Islet of Langerhans (tissue), 1 donor: ENCODE measurements at regions not wholly inside any gene's neighbourhood (a gene's known extent, or its start where the extent isn't known, plus 50 kb on each side); places are given as distances from the start of the nearest gene placed in this dataset.
A peak's percentile ranks its signal among the peaks of the same experiment; 100 is the strongest.

ENCODE experiments used
- FAIRE-seq: peaks from one replicate; lab custom pipeline; 2011; peaks lifted over from hg19 to GRCh38; lab: Jason Lieb, UNC

- FAIRE-seq: no peak
Observed at GRCh38 chr12:30874455-30875321, 51.9 kb upstream of the TSPAN11 start.

DNA sequence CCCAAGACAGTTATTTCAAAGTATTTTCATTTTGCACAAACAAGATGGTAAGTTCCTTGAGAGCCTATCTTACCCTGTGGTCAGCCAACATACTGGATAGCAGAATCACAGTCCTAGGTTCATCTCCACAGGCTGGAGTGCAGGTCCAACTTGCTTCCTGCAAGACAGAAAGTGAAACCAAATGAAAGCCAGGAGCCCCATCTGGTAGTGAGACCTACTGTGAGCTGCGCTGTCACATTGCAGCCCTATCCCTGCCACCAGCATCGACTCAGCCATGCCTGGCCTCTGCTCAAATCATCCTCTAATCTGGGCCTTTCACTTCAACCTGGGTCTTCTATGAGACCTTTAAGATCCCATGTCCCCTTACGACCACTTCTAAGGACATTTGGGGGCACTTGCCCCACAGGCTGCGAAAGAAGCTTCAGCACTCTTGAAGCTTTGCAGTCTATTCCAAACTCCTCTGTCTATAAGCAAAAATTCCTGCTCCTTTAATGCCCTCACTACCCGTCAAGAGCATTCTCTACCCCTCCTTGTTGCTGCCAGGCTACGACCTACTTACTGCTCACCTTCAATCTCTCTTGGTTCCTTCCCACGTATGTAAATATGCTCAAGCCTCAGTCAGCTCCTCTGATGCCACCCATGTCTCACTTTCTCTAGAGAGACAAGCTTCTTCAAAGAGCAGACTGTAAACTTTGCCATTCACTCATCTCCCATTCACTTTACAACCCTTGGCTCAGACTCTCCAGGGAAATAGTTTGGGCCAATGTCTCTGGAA is 55.9 kb upstream of the TSPAN11 start:
- no peak for FAIRE-seq

- no peak for FAIRE-seq
Observed at GRCh38 chr12:30867415-30867814, 59.1 kb upstream of the TSPAN11 start.

- no peak for FAIRE-seq
Observed at GRCh38 chr12:30866256-30866655, 60.3 kb upstream of the TSPAN11 start.

DNA sequence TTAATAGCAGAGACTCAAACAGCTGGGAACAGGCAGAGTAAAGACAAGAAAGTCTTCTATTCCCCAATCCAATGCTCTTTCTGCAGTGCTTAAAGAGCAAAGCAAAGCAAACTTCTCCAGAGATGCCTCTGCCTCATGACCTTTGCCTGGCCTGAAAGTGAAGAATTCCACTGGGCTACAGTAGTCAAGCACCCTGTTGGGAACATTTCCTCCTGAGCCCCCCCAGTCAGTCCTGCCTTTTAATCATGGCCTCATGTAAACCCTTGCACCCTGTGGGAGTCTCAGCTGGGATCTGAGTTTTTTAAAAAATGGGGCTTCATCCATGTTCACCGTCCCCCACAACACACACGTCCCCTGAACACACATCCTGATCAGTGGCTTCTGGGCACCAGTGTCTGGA is 62.7 kb upstream of the TSPAN11 start:
- FAIRE-seq: no peak

GRCh38 chr12:30862486-30862885 is 64.1 kb upstream of the TSPAN11 start:
- no peak for FAIRE-seq

- no peak for FAIRE-seq
Observed at GRCh38 chr12:30859226-30859625, 67.3 kb upstream of the TSPAN11 start.

DNA sequence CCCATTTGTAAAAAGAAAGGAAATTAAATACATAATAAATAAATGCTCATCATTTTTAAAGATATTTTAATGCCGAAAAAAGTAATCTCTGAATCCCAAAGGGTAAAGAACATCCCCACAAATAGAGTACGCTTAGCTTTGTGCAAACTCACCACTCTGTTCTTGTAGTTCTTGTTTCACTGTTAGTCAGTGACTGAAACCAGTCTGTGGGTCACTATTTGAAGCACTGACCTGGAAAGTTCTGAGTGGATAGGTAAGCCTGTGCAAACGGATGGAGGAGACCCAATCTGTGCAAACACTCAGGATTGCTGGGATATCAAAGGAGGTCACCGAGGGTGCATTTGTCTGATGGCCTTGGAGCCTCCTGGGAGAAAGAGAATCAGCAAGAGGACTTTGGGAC is 68.1 kb upstream of the TSPAN11 start:
- FAIRE-seq: no peak

DNA sequence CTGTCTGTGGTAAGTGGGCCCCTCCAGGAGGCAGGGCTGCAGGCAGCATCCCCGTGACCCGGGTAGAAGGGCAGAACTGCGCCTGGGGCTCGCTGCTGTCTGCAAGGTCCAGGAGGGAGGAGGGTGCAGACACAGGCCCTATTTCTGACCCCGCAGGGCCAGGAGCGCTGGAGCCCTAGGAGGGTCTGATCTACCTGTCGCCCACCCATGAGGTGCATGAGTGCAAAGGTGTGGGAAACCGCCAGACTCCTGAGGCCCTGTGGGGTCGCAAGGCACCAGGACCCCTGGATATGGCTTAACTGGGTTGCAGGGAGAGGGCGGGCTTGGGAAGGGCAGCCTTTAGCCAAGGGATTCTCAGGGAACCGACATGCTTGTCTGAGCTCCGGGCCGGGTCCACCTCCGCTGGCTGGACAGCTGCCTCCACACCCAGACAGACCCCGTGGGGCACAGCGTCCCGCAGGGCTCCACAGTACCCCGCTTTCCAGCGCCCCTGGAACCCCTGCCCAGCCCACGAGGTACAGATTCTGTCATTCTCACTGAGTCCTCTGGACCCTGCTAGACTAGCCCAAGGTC is 72.9 kb upstream of the TSPAN11 start:
- FAIRE-seq: no peak

DNA sequence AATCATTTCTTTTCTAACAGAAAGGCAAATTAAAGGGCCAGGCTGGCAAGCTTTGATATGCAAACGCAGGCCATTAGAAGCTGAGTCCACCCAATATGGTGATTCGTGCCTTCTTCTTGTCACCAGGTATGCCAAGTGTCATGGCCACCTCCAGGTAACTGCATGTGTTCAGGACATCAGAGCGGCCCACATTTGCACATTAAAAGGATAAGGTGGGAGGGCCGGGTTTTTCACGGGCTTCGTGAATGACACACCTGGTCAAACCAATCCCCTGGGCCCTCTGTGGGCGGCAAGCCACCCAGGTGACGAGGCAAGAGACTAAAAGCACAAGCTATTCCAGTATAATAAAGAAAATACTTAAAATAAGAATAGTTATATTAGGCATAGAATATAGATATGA is 75.9 kb upstream of the TSPAN11 start:
- FAIRE-seq: no peak

GRCh38 chr12:30847259-30847658 is 79.3 kb upstream of the TSPAN11 start:
- FAIRE-seq: peak; percentile 36

DNA sequence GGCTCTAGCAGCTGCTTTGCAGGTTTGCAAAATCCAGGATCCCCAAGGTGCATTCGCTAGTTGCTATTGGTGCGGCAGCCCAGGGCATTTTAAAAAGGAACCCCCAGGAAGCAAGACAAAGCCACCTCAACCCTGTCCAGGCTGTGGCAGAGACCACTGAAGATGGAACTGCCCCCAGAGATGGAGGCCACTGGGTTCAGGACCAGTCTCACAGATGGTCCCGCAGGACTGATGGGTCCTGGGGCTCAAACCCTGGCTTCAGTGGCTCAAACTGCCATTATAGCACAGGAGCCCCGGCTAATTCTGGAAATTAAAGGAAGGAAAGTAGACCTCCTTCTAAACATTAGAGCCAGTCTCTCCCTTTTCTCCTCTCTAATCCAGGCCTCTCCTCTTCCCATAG is 79.8 kb upstream of the TSPAN11 start:
- no peak for FAIRE-seq

GRCh38 chr12:30845676-30846075 is 80.9 kb upstream of the TSPAN11 start:
- FAIRE-seq: no peak

GRCh38 chr12:30843211-30843610 is 83.3 kb upstream of the TSPAN11 start:
- no peak for FAIRE-seq

- FAIRE-seq: no peak
Observed at GRCh38 chr12:30840715-30841114, 85.8 kb upstream of the TSPAN11 start.

DNA sequence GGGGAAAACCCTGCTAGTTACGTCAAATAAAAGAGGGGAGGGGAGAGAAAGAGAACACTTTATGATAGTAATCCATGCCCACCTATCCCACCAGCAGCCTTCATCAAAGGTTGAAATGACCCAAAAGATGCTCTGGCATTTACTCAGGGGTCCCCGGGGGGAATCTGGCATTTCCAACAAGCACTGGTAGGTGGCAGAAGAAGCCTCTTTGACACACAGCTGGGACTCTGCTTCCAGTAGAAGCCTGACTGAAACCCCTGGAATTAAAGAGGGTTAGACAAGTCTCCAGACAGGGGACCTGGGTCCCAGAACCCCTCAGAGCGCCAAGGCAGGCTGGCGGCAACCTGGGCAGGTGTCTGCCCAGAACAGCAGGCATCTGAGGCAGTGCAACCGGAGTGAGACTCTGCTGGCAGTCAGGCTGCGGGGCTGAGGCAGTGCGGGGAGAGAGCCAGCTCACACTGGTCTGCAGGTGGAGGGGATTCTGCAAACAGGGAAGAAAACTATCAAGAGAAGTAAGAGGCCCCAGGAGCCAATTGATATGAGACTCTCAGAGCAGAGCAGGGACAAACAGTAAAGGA is 85.0 kb upstream of the CAPRIN2 start:
- FAIRE-seq: no peak

DNA sequence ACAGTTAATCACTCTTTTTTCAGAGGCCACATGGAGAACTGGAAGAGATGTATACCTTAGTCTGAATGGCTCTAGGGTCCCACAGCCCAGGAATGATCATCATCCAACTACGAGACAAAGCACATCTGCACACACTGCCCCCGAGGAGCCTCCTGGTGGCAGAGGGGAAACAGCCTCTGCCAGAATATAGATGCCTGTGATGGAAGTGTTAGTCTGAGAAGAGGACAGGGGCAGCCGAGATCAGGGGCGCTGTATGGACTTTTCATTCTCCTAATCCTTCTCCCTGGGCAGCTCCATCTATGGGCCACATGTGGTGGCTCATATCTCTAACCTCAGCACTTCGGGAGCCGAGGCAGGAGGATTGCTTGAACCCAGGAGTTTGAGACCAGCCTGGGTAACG is 82.8 kb upstream of the CAPRIN2 start:
- no peak for FAIRE-seq

DNA sequence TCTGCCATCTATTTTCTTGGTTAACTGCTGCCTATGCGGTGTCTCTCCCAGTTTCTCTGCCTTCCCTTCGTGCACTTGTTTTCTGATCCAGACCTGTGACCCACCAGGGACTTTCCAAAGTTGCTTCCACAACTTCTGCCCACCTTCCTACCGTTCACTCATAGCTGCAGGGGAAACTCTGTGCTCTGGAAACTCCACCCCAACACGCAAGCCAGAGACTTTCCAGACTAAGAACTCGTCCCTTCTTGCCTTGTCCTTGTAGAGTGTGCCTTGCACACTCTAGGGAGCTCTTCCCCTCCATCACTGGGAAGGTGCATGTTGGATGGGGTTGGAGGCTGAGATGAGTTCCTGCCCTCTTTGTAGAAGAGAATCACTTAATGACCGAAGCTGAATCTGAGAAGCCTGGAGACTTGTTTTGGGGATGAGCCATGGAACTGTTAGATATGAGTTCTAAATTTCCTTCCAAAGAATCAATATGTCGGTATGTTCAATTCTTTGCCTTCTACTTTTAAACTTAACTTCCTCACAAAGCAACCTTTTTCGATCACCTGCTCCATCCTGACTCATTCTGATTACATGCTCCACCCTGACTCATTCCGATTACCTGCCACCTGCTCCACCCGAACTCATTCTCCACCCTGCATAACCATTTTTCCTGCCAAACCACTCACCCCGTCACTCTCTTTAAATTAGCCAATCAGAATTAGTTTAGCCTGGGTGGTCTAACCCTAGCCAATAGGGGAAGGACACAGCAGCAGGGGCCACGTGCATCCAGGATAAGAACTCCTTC is 82.1 kb upstream of the CAPRIN2 start:
- no peak for FAIRE-seq

- no peak for FAIRE-seq
Observed at GRCh38 chr12:30835216-30835615, 80.5 kb upstream of the CAPRIN2 start.

DNA sequence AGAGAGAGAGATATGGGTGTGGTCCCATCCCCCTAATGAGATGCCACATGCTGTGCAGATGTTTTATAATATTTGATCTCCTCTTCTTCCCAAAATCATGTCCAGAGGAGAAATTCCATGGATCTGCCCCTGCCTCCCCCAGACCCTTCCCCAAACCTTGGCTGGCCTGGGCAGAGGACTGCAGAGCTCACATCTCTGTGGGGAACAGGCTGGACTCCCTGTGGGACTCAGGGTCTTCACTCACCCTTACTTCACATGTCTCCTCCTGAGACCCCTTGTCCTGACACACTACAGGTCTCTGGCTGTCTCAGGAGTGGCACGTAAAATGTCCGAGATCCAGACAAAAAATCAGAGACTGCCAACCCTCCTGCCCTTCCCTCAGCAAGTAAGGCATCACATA is 76.0 kb upstream of the CAPRIN2 start:
- FAIRE-seq: no peak

- FAIRE-seq: no peak
Observed at GRCh38 chr12:30829876-30830275, 75.1 kb upstream of the CAPRIN2 start.

DNA sequence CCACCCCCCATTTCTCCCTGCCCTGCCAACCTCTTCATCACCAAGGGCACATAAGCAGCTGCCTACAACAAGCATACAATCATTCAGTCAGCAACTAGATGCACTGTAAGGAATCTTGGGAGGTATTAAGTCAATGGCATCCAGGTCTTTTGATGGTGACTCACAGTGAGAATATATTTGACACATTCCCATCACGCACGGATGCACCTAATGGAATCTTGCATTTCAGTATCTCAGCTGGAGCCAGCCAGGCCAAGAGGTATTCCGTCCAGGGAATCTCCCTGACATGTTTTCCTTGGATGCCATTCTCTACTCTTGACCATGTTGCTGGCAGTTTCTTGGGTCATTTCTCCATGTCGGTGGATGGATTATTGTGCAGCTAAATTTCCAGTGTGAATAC is 73.9 kb upstream of the CAPRIN2 start:
- FAIRE-seq: no peak
